HG02571 (cell line): ENCODE measurements at regions not wholly inside any gene's neighbourhood (a gene's known extent, or its start where the extent isn't known, plus 50 kb on each side); places are given as distances from the start of the nearest gene placed in this dataset.

Experiments used
- ATAC-seq: cut with Tn5 transposase; IDR thresholded peaks from one replicate; pipeline ENCODE4 v1.9.1; 2021; ENCODE audit warnings: mild to moderate bottlenecking, moderate library complexity; ENCODE audit not compliant: unreplicated experiment

DNA sequence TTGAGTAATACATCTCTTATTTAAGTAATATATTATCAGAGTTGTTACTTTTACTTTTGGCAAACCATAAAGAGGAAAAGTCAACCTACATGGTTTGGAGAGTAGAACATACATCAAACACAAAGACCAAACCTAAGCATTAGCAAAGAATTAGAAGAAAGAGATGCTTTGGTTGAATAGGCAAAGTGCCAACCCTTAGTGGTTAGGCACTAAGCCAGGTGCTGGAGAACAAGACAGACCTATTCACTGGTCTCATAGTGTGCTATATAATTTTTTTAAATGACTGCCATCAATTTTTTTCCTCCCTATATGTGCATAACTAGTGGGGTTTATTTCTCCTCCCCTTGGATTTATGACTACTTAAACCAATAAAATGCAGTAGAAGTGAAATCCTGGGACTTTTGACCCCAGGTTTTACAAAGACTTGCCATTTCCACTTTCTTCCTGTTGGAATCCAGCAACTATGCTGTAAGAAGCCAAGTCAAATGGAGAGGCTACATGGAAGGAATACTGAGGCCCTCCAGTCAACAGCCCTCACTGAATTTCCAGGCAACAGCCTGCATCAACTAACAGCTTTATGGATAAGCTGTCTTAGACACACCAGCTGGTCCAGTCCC is 69.8 kb upstream of the HAO2 start:
- no peak for ATAC-seq

DNA sequence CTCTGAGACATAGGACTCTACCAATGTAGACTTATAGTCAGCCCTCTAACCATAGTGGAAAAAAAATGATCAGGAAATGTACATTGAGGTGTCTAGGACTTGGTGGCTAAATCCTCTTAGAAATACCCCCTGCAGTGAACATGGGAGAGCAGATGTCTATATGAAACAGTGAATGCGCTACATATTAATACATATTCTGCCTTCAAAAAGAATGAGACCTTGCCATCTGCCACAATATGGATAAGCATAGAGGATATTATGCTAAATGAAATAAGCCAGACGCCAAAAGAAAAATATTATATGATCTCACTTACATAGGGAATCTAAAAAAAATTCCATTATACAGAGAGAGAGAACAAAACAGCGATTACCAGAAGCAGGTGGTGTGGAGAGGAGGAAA is 66.6 kb upstream of the HAO2 start:
- ATAC-seq, result no peak

DNA sequence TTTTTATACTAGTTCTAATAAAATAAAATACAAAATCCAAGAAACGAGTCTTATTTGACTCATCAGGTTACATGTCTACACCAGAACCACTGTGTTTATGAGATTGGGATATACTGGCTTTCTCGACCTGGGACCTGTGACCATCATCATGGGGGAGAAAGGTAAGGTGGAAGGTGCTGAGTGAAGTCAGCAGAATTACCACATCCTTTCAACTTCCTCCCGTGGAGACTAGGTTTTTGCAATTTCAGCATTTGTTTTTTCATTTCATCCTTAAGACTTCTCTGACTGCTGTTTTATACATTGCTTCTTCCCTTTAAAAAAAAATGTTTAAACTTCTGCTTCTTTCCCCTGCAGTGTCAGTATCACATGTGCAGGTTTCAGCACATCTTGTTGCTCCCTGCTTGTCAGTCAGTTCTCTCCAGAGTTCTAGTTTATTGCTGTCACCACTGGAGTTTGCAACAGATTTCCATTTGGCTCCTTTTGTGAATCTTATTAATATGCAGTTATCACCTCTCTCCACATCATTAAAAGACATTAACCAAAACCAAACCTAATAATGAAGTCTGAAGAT is 60.4 kb upstream of the HAO2 start:
- ATAC-seq, result no peak

DNA sequence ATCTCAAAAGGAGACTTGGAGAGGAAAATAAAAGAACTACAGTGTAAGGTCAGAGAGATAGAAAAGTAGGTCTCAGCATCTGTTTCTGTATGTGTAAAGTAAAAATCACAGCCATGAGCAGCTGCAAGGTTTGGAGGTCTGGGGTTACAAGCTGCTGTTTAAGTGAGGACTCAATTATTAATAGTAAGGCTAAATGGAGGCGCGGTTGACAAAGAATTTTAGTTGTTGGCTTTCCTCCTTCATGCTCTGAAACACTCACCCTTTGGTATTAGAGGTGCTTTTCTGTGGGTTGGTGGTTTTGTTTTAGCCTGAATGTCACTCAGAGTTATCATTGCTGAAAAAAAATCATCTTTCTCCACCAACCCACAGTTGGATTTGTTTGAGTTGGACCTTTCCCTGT is 59.8 kb upstream of the HAO2 start:
- ATAC-seq, result no peak

DNA sequence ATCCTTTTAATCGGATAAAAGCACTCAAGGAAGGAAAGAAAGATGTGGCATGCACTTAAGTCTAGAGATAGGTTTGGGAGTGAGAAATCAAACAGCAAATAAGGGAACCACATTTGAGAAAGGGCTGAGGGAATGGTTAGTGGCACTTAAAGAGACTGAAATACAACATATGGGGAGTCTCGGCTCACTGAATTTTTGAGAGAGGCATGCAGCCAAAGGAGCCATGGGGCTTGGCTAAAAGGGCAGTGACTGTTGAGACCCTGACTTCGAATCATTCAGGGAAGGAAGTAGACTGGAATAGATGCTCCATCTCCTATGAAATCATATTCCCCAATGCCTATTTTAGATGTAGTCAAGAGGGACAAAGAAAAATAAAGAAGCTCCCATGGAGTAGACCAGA is 58.3 kb upstream of the HAO2 start:
- no peak for ATAC-seq

DNA sequence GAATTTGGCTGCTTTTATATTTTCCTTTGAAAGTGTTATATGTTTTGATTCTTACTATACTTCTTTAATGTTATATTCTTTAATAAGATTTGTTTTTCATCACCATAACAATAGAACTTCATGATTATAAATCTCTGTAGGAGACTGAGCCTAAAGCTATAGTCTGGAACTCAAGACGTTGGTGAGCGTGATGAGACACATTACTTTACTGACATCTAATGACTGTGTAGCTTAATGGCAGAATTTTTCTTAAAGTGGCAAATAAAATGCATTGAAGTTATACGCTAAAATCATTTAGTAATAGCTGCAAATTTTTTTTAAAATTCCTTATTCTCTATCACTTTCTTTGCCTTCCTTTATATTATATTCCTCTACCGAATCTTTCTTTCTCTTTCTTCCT is 56.1 kb upstream of the HAO2 start:
- no peak for ATAC-seq

DNA sequence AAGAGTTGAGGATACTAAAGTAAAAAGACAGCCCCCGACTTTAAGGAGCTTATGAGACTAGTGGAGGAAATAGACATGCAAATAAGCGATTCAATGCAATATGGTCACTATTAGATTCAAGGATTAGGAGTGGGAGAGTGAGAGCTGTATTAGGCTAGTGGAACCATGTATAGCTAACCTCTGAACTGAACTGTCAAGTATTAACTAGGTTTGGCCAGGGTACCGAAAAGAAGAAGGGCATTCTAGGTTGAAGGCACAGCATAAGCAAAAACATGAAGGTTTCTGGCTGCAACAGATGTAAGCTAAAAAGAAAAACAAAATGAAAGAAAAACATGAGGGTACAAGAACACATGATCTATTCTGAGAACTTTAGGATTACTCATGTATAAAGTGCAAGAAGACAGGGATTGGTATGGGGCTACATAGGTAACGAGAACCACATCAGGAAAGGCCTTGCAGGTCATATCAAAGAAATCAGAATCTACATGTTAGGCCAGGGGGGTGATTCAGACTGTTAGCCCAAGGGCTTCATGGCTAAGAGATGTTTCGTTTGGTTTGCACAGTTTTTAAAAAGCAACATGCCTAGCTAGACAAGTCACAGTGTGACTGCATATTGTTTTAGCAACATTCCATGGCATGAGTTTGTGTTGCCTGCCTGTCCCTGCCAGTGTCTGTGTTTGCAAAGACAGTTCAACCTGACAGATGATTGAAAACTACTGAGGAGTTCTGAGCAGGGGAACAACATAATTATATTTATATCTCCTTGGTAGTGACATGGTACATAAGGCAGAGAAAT is 54.4 kb upstream of the HAO2 start:
- no peak for ATAC-seq

DNA sequence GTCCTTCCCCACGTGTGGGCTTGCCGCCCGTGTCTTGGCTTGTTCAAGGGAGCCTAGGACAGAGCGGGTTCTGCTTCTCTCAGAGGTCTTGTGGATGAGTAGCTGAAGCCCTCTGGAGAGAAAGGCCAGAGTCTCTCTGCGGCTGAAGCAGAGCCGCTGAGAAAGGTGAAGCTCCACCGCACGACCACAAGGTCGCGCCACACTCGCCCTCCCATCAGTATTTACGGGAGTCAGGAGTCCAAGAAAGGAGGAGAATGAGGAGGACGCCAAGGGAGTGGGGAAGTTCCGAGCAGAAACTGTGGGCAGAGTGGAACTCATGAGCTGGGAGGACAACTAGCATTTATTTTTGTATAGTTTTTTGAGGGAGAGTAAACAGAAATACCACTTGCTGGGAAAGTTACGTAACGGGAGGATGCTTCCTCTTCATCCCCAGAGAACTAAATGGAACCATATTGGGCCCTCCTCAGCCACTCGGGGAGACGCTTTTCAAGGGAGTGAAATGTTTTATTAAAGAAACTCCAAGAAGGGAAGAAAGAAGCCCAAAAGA is 51.6 kb upstream of the HAO2 start:
- no peak for ATAC-seq

DNA sequence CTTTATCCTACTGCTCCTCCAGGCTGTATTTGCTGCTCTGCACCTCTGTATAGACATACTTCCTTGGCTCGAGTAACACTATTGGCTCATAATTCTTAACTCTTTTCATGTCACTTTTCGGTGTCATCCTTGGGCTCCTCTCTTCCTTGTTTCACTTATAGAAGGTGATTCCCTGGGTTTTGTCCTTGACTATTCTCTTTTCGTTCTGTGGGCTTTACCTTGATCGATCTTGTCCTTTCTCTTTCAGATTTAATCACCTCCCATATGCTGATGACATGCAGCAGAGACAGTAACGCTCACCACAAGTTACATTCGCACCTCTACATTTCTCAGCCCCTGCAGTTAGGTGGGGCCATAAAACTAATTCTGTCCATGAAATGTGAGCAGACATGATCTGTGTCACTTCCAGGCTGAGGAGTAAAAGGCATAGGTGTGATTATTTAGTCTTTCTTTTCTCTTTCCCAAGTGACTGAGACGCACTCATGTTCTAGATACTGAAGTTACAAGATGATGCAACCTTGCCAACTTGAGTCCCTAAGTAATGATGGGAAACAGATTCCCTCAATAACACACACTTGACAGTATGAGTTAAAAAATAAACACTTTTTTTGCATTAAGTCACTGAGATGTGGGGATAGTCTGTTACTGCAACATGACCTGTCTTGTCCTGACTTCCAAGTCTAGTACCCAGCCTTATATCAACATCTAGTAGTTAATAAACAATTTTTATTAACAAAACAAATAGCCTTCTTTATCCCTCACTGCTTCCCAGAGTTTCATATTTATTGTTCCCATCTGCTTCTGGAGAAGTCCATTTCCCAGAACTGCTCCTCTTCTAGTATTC is 49.9 kb upstream of the HAO2 start:
- ATAC-seq, result no peak
